ENCODE measurements at regions not wholly inside any gene's neighbourhood (a gene's known extent, or its start where the extent isn't known, plus 50 kb on each side); places are given as distances from the start of the nearest gene placed in this dataset.

GRCh38 chr14:65879248-65880009 lies 466.9 kb downstream of the FUT8 start:
- no peak for DNase-seq

GRCh38 chr14:65880507-65880906 lies 468.0 kb downstream of the FUT8 start:
- no peak for DNase-seq

- no peak for DNase-seq
Observed at GRCh38 chr14:65881642-65882041, 469.1 kb downstream of the FUT8 start.

GRCh38 chr14:65888677-65889076 lies 476.1 kb downstream of the FUT8 start:
- DNase-seq: no peak

GRCh38 chr14:65892315-65892714 lies 479.8 kb downstream of the FUT8 start:
- no peak for DNase-seq

- DNase-seq: no peak
Observed at GRCh38 chr14:65900164-65900563, 487.6 kb downstream of the FUT8 start.

- no peak for DNase-seq
Observed at GRCh38 chr14:65901595-65901994, 489.1 kb downstream of the FUT8 start.

GRCh38 chr14:65904988-65905387 lies 492.5 kb downstream of the FUT8 start:
- no peak for DNase-seq

- DNase-seq: no peak
Observed at GRCh38 chr14:65906344-65906743, 493.8 kb downstream of the FUT8 start.

GRCh38 chr14:65906948-65907347 lies 494.4 kb downstream of the FUT8 start:
- no peak for DNase-seq

GRCh38 chr14:65910108-65910786 lies 497.7 kb downstream of the FUT8 start:
- no peak for DNase-seq

GRCh38 chr14:65915125-65915524 lies 502.6 kb downstream of the FUT8 start:
- DNase-seq: no peak

- no peak for DNase-seq
Observed at GRCh38 chr14:65916055-65916454, 503.5 kb downstream of the FUT8 start.

GRCh38 chr14:65920996-65921395 lies 508.5 kb downstream of the FUT8 start:
- no peak for DNase-seq

GRCh38 chr14:65922142-65922541 lies 509.6 kb downstream of the FUT8 start:
- no peak for DNase-seq

GRCh38 chr14:65926504-65926903 lies 514.0 kb downstream of the FUT8 start:
- DNase-seq: no peak

GRCh38 chr14:65926935-65927700 lies 514.6 kb downstream of the FUT8 start:
- no peak for DNase-seq

- peak; percentile 81 for DNase-seq
Observed at GRCh38 chr14:65927931-65928356, 515.4 kb downstream of the FUT8 start.

GRCh38 chr14:65928995-65929394 lies 516.5 kb downstream of the FUT8 start:
- DNase-seq: no peak

- no peak for DNase-seq
Observed at GRCh38 chr14:65933400-65934069, 521.0 kb downstream of the FUT8 start.

GRCh38 chr14:65934070-65934435 lies 521.5 kb downstream of the FUT8 start:
- no peak for DNase-seq

GRCh38 chr14:65936342-65936975 lies 523.9 kb downstream of the FUT8 start:
- DNase-seq: no peak
